HCT116 (cell line): ENCODE measurements at regions not wholly inside any gene's neighbourhood (a gene's known extent, or its start where the extent isn't known, plus 50 kb on each side); places are given as distances from the start of the nearest gene placed in this dataset.

Experiments used
- ATAC-seq: fragments of 200-7000 bp; cut with Tn5 transposase; 2 replicates; pipeline ENCODE4 v1.9.1; 2020; ENCODE audit warnings: mild to moderate bottlenecking, moderate library complexity
- BruUV-seq: library from RNA; stranded (reverse); fragments of 400-500 nt; replicated peaks from 2 replicates; lab custom pipeline; 2021; lab: Mats Ljungman, UMichigan
- CTCF ChIA-PET: fragments of 300-600 bp; sonication (Branson Sonifier 250); formaldehyde crosslinking; loops from one replicate; lab custom pipeline; 2021; ENCODE audit warnings: antibody characterized with exemption; lab: Charles Lee
- POLR2A ChIA-PET: fragments of 300-600, 350-600 bp; sonication (Branson Sonifier 250); formaldehyde crosslinking; loops from one replicate; lab custom pipeline; 2021; ENCODE audit warnings: antibody characterized with exemption; lab: Charles Lee
- RAD21 ChIA-PET, 2 experiments: fragments of 300-600 bp; sonication (Branson Sonifier 250); formaldehyde crosslinking; loops; one replicate each; lab custom pipeline; 2023; ENCODE audit warnings: low total read pairs in 2 of 2; ENCODE audit not compliant: uncharacterized antibody in 2 of 2, unreplicated experiment in 2 of 2, low non-redundant PET in 1 of 2; lab: Charles Lee
- DNase-seq: peaks from one replicate; pipeline ENCODE4 v3.0.0-alpha.2; 2010; ENCODE audit warnings: low read depth, low spot score
- H2AFZ ChIP-seq: fragments of 200-600 bp; shearing (Covaris generic), sonication (generic); 2 replicates; pipeline ENCODE4 v1.6.1; 2017; ENCODE audit warnings: low read depth, mixed run types, mixed read lengths, antibody characterized with exemption, low read length; ENCODE audit not compliant: poor library complexity, severe bottlenecking
- H3K27ac ChIP-seq: 2 replicates; pipeline ENCODE4 v1.5.1; 2012; ENCODE audit warnings: low read depth, low read length
- H3K27me3 ChIP-seq: fragments of 200-600 bp; sonication (generic); 2 replicates; pipeline ENCODE4 v1.6.1; 2016; ENCODE audit warnings: mixed run types, low read length, mixed read lengths; ENCODE audit not compliant: insufficient read depth
- H3K36me3 ChIP-seq, 2 experiments: fragments of 200-500 bp in 1 of 2; fragments of 200-600 bp in 1 of 2; sonication (Bioruptor generic) in 1 of 2; sonication (generic) in 1 of 2; 2 replicates each; pipeline versions ENCODE4 v1.5.1 to v1.6.1; 2014 to 2016; ENCODE audit warnings: low read length in 2 of 2, inconsistent platforms in 1 of 2, mixed read lengths in 1 of 2, mixed run types in 1 of 2; ENCODE audit not compliant: insufficient read depth in 2 of 2, control insufficient read depth in 1 of 2
- H3K4me1 ChIP-seq, 2 experiments: fragments of 200-600 bp in 1 of 2; sonication (generic) in 1 of 2; 2 replicates each; pipeline versions ENCODE4 v1.5.1 to v1.6.1; 2012 to 2017; ENCODE audit warnings: low read length in 2 of 2, inconsistent platforms in 1 of 2, mild to moderate bottlenecking in 1 of 2, mixed read lengths in 1 of 2, mixed run types in 1 of 2, moderate library complexity in 1 of 2; ENCODE audit not compliant: insufficient read depth in 2 of 2, control insufficient read depth in 1 of 2
- H3K4me2 ChIP-seq: fragments of 200-600 bp; sonication (generic); 2 replicates; pipeline ENCODE4 v1.6.1; 2017; ENCODE audit warnings: mixed run types, low read length, mixed read lengths
- H3K4me3 ChIP-seq, 2 experiments: fragments of 200-600 bp in 1 of 2; sonication (generic) in 1 of 2; replicated peaks in 1 of 2; 2 replicates each; pipeline ENCODE4 v1.5.1; 2011 to 2016; ENCODE audit warnings: low read length in 2 of 2, control low read depth in 1 of 2, low read depth in 1 of 2, mild to moderate bottlenecking in 1 of 2, mixed read lengths in 1 of 2, mixed run types in 1 of 2
- H3K79me2 ChIP-seq: fragments of 200-600 bp; sonication (generic); 2 replicates; pipeline ENCODE4 v1.6.1; 2017; ENCODE audit warnings: mild to moderate bottlenecking, mixed run types, low read length, moderate library complexity, mixed read lengths; ENCODE audit not compliant: insufficient read depth
- H3K9ac ChIP-seq: fragments of 200-600 bp; sonication (generic); 2 replicates; pipeline ENCODE4 v1.6.1; 2016; ENCODE audit warnings: low read length, mixed read lengths
- H3K9me2 ChIP-seq: fragments of 200-600 bp; sonication (generic), shearing (Covaris generic); 2 replicates; pipeline ENCODE4 v1.6.1; 2017; ENCODE audit warnings: mixed run types, mild to moderate bottlenecking, moderate library complexity; ENCODE audit not compliant: insufficient read depth
- H3K9me3 ChIP-seq, 2 experiments: fragments of 200-500 bp in 1 of 2; fragments of 200-600 bp in 1 of 2; sonication (Bioruptor generic) in 1 of 2; sonication (generic) in 1 of 2; 2 replicates each; pipeline ENCODE4 v1.6.1; 2014 to 2017; ENCODE audit warnings: low read length in 2 of 2, mixed read lengths in 2 of 2, inconsistent platforms in 1 of 2, low read depth in 1 of 2, mild to moderate bottlenecking in 1 of 2, mixed run types in 1 of 2, moderate library complexity in 1 of 2; ENCODE audit not compliant: control insufficient read depth in 1 of 2, insufficient read depth in 1 of 2
- H4K20me1 ChIP-seq: fragments of 200-600 bp; sonication (generic), shearing (Covaris generic); 2 replicates; pipeline ENCODE4 v1.6.1; 2017; ENCODE audit warnings: mixed run types, mild to moderate bottlenecking, moderate library complexity; ENCODE audit not compliant: insufficient read depth
- CTCF ChIP-seq, 3 experiments: fragments of 200-600 bp in 1 of 3; sonication (generic) in 1 of 3; IDR thresholded peaks in 2 of 3; conservative IDR thresholded peaks in 1 of 3; 2 replicates each; pipeline ENCODE4 v1.5.1; 2012 to 2017; ENCODE audit warnings: low read depth in 2 of 3, low read length in 2 of 3, antibody characterized with exemption in 1 of 3, borderline replicate concordance in 1 of 3, control low read depth in 1 of 3, mild to moderate bottlenecking in 1 of 3, mixed read lengths in 1 of 3, mixed run types in 1 of 3, moderate library complexity in 1 of 3; ENCODE audit not compliant: insufficient read depth in 1 of 3
- EGR1 ChIP-seq: IDR thresholded peaks from 2 replicates; pipeline ENCODE4 v1.6.1; 2012; ENCODE audit warnings: low read depth
- EZH2phosphoT487 ChIP-seq: fragments of 200-600 bp; IDR thresholded peaks from 2 replicates; pipeline ENCODE4 v1.6.1; 2018; ENCODE audit warnings: antibody characterized with exemption, borderline replicate concordance
- FOSL1 ChIP-seq: IDR thresholded peaks from 2 replicates; pipeline ENCODE4 v1.6.1; 2012; ENCODE audit warnings: low read depth
- MAX ChIP-seq: IDR thresholded peaks from 2 replicates; pipeline ENCODE4 v1.6.1; 2012
- RAD21 ChIP-seq: IDR thresholded peaks from 2 replicates; pipeline ENCODE4 v1.6.1; 2012; ENCODE audit warnings: low read depth, mild to moderate bottlenecking
- REST ChIP-seq: IDR thresholded peaks from 2 replicates; pipeline ENCODE4 v1.6.1; 2012; ENCODE audit warnings: low read depth
- SIN3A ChIP-seq: IDR thresholded peaks from 2 replicates; pipeline ENCODE4 v1.6.1; 2012; ENCODE audit warnings: low read depth
- TCF7L2 ChIP-seq: IDR thresholded peaks from 2 replicates; pipeline ENCODE4 v1.7.0; 2011; ENCODE audit warnings: borderline replicate concordance, inconsistent platforms; ENCODE audit not compliant: insufficient read depth, insufficient read length; ENCODE audit errors: extremely low read depth
- ZFX ChIP-seq: fragments of 450-650 bp; IDR thresholded peaks from 2 replicates; pipeline ENCODE4 v1.6.1; 2017
- intact Hi-C: fragments of 100-400 bp; cut with micrococcal nuclease; formaldehyde crosslinking; loops from 2 replicates; pipeline ENCODE4 v1.10.0; 2022

- TF ChIP-seq TCF7L2: no peak
Observed at GRCh38 chr2:238504181-238504931, 77.6 kb downstream of the ASB1 start (continued).

- no peaks in the 10 kb centered on the region for H3K4me1 ChIP-seq
- no peak overlapping the region for H3K4me3 ChIP-seq
- H3K9ac ChIP-seq: no peak overlapping the region
- 0 out of 2 replicates have a peak, but pooled peaks cover 5% of the 10 kb centered on the region for H3K27me3 ChIP-seq
- H3K79me2 ChIP-seq: no peaks in the 10 kb centered on the region
- ChIA-PET RAD21 (no interaction called here), POLR2A (no interaction called here), CTCF (no interaction called here)
- no peaks in the 10 kb centered on the region for H3K9me2 ChIP-seq
- intact Hi-C loops: no loop called here
- DNase-seq (no peak), ATAC-seq (no peak)
- BruUV-seq: no TSS peak
- H3K4me2 ChIP-seq: no peak overlapping the region
- H2AFZ ChIP-seq: no peak overlapping the region
- H3K27ac ChIP-seq: no peak overlapping the region
- H4K20me1 ChIP-seq: no peaks in the 10 kb centered on the region
- H3K36me3 ChIP-seq: no peaks in the 10 kb centered on the region
- no peaks in the 10 kb centered on the region for H3K9me3 ChIP-seq
- TF ChIP-seq EGR1: no peak
- no peak for TF ChIP-seq EZH2phosphoT487
- no peak for TF ChIP-seq FOSL1
Observed at GRCh38 chr2:238505119-238505891, 78.6 kb downstream of the ASB1 start.

GRCh38 chr2:238505892-238506280 is 79.2 kb downstream of the ASB1 start:
- Histone ChIP-seq H2AFZ (no peak overlapping the region), H3K4me1 (no peaks in the 10 kb centered on the region), H4K20me1 (no peaks in the 10 kb centered on the region), H3K4me3 (no peak overlapping the region), H3K9me3 (no peaks in the 10 kb centered on the region), H3K4me2 (no peak overlapping the region), H3K27me3 (0 out of 2 replicates have a peak, but pooled peaks cover 5% of the 10 kb centered on the region), H3K36me3 (no peaks in the 10 kb centered on the region), H3K27ac (no peak overlapping the region), H3K79me2 (no peaks in the 10 kb centered on the region), H3K9me2 (no peaks in the 10 kb centered on the region), H3K9ac (no peak overlapping the region)
- TF ChIP-seq RAD21: no peak
- no peak for TF ChIP-seq REST
- TF ChIP-seq EZH2phosphoT487: no peak
- TF ChIP-seq ZFX: no peak
- TF ChIP-seq FOSL1: no peak
- TF ChIP-seq MAX: no peak
- TF ChIP-seq CTCF (IDR thresholded peaks at IDR 0.05 in 2 of 3, conservative IDR thresholded peaks at IDR 0.05 in 1 of 3; ENCODE audit: borderline replicate concordance in 1 of 3, insufficient read depth in 1 of 3, low read depth in 2 of 3, low read length in 2 of 3): no peak
- no peak for TF ChIP-seq SIN3A
- CTCF ChIA-PET: no interaction called here
- RAD21 ChIA-PET: no interaction called here
- DNase-seq: no peak
- no TSS peak for BruUV-seq
- ATAC-seq: no peak
- intact Hi-C loops: no loop called here
- POLR2A ChIA-PET: no interaction called here
